Esophagus (tissue), 2 donors: ENCODE measurements at regions not wholly inside any gene's neighbourhood (a gene's known extent, or its start where the extent isn't known, plus 50 kb on each side); places are given as distances from the start of the nearest gene placed in this dataset.
"Not testable (repeated sequence)": the region's sequence is repeated elsewhere in the genome, so short reads cannot be mapped to it uniquely, and the experiment has no call there.

Experiments used
- H3K27ac ChIP-seq, 2 donors: one replicate each; pipeline ENCODE4 v1.5.1; 2013; ENCODE audit warnings: low read depth in 2 of 2, mild to moderate bottlenecking in 2 of 2, inconsistent platforms in 1 of 2, low read length in 1 of 2, moderate library complexity in 1 of 2
- H3K27me3 ChIP-seq, 2 donors: one replicate each; pipeline ENCODE4 v1.6.1; 2013; ENCODE audit warnings: low read length in 2 of 2, control low read depth in 1 of 2, mild to moderate bottlenecking in 1 of 2; ENCODE audit not compliant: insufficient read depth in 2 of 2, control insufficient read depth in 1 of 2
- H3K36me3 ChIP-seq, 2 donors: one replicate each; pipeline ENCODE4 v1.6.1; 2013; ENCODE audit warnings: low read length in 1 of 2; ENCODE audit not compliant: control insufficient read depth in 2 of 2, insufficient read depth in 2 of 2
- H3K4me1 ChIP-seq, 2 donors: one replicate each; pipeline ENCODE4 v1.6.1; 2013; ENCODE audit warnings: low read length in 1 of 2; ENCODE audit not compliant: control insufficient read depth in 2 of 2, insufficient read depth in 2 of 2
- H3K4me3 ChIP-seq, 2 donors: one replicate each; pipeline ENCODE4 v1.5.1; 2013; ENCODE audit warnings: low read length in 2 of 2, mild to moderate bottlenecking in 2 of 2, low read depth in 1 of 2, moderate library complexity in 1 of 2
- H3K9me3 ChIP-seq, 2 donors: one replicate each; pipeline ENCODE4 v1.6.1; 2013; ENCODE audit warnings: mild to moderate bottlenecking in 2 of 2, low read depth in 1 of 2, low read length in 1 of 2, moderate library complexity in 1 of 2; ENCODE audit not compliant: control insufficient read depth in 2 of 2, insufficient read depth in 1 of 2
- WGBS, 2 donors: extraction: QIAGEN DNeasy Blood & Tissue Kit; methylation state at CpG; one replicate each; pipeline ENCODE4 v1.1.7; 2013; 5-methylcytosine and 5-hydroxymethylcytosine counted together
- donor health status: healthy with polysubstance abuse.
- donor health status: Bipolar disorder and iron deficiency.

DNA sequence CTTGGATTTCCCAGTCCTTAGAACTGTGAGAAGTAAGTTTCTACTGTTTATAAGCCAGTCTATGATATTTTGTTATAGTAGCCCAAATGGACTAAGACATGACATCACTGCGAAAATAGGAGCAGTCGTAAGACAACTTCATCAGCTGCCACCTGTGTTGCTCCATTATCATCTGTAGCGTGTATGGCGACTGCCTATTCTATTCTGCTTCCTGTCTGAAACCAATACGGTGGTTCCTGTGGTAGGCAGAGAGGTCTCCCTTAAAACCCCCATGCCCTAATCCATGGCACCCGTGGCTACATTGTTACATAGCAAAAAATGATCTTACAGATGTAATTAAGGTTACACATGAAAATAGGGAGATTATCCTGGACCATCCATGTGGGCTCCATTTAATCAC is 105.4 kb upstream of the FAT1 start:
- no peaks in the 10 kb centered on the region for H3K27me3 ChIP-seq
- no peak overlapping the region for H3K4me3 ChIP-seq
- H3K4me1 ChIP-seq, result no peaks in the 10 kb centered on the region
- H3K36me3 ChIP-seq, result no peaks in the 10 kb centered on the region
- WGBS, 2 donors, result 88 to 91% methylated on average over 6 of the region's 6 CpGs
- no peaks in the 10 kb centered on the region for H3K9me3 ChIP-seq
- H3K27ac ChIP-seq, result no peak overlapping the region

DNA sequence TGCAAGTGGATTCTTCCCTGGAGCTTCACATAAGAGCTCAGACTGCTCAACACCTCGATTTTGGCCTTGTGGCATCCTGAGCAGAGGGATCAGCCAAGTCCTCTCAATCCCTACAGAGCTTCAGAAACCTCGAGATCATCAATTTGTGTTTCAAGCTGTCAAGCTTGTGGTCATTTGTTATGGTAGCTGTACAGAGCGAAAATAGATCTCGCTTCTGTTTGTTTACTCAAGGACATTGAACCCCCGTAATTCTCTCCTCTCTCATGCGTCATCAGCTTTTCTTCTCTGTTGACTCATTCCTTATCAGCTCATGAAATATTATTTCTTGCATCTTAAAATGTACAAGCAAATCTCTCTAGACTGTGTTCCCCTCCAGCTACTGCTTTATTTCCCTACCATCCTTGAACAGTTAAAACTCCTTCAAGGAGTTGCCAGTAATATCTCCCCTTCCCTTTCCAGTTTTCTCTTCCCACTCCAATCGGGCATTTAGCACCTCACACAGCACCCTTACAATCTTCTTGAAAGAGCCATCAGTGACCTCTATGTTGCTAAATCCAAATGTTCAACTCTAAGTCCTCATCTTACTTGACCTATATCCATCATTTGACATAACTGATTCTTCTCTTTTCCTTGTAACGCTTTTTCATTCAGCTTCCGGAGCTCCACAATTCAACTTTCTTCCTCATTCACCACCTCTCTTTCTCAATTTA is 106.2 kb upstream of the FAT1 start:
- H3K4me1 ChIP-seq, result no peaks in the 10 kb centered on the region
- no peak overlapping the region for H3K27ac ChIP-seq
- H3K9me3 ChIP-seq, result no peaks in the 10 kb centered on the region
- H3K36me3 ChIP-seq, result no peaks in the 10 kb centered on the region
- no peaks in the 10 kb centered on the region for H3K27me3 ChIP-seq
- 50 to 67% methylated on average over 9 of the region's 9 CpGs for WGBS, 2 donors
- H3K4me3 ChIP-seq, result no peak overlapping the region

DNA sequence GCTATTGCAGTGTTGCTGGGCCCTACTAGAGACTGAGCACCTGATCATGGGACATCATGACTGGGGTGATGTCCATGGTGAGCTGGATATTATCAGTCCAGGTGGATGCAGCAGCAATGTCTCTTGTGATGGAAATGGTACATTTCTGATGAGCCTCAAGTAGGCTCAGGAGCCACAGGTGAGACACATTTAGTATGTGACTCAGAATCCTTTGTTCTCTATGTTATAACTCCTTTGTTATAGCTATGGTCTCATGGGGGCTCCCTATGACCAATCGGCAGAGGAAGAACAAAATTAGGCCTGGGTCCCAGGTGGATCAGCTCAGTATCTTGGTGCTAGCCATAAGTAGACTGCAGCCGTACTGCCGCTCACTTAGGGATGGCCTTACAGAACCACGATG is 107.9 kb upstream of the FAT1 start:
- Histone ChIP-seq H3K4me3 (no peak overlapping the region), H3K9me3 (no peaks in the 10 kb centered on the region), H3K36me3 (no peaks in the 10 kb centered on the region), H3K27me3 (no peaks in the 10 kb centered on the region), H3K4me1 (no peaks in the 10 kb centered on the region), H3K27ac (no peak overlapping the region)
- WGBS, 2 donors, result 81 to 84% methylated on average over 4 of the region's 4 CpGs

DNA sequence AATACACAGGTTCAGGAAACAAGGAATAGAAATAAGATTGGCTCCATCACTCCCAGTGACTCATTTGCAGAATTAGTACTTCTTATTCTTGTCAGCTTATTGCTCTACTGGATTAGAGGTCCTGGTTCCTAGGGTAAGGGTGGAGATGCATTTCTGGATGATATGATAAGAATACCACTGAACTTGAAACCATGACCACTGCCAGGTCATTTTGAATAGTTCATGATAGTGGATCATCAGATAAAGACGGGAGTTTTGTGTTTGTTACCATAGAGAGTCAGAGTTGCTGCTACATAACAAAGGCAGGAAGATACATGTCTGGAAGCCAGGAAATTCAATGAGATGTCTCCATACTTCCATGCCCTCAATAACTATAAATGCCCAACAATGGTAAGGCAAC is 109.2 kb upstream of the FAT1 start:
- no peak overlapping the region for H3K4me3 ChIP-seq
- H3K27me3 ChIP-seq, result no peaks in the 10 kb centered on the region
- 29 to 30% methylated on average over 1 of the region's 1 CpG for WGBS, 2 donors
- no peak overlapping the region for H3K27ac ChIP-seq
- no peaks in the 10 kb centered on the region for H3K9me3 ChIP-seq
- H3K36me3 ChIP-seq, result no peaks in the 10 kb centered on the region
- no peaks in the 10 kb centered on the region for H3K4me1 ChIP-seq

DNA sequence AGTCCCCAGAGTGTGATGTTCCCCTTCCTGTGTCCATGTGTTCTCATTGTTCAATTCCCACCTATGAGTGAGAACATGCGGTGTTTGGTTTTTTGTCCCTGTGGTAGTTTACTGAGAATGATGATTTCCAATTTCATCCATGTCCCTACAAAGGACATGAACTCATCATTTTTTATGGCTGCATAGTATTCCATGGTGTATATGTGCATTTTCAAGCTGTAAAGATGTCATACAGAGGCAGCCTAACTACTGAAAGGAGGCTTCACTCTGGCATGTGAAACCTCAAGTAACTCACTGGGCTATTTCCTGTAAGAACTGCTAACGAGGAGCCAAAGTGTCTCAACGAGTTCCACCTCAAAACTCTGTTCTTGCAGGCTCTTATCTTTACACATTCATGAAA is 113.8 kb upstream of the FAT1 start:
- not testable (repeated sequence) for H3K4me3 ChIP-seq, H3K27me3 ChIP-seq, H3K4me1 ChIP-seq, H3K9me3 ChIP-seq, H3K27ac ChIP-seq, H3K36me3 ChIP-seq
- 92 to 94% methylated on average over 3 of the region's 3 CpGs for WGBS, 2 donors

DNA sequence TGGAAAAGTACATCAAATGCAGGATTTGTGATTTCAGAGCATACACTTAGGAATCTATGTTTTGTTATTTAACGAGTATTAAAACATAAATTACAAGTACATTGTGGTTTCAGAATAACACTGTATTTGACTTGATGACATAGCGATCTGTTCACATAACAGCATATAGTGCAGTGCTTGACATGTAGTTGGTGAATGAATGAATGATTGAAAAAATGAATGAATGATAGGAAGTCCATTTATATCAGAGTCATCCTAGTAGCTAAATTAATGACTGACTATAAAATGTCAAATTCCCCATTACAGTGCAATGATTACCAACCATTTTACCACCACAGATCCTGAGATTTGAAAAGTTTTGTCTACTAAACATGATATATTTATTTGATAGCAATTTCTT is 114.6 kb upstream of the FAT1 start:
- no peaks in the 10 kb centered on the region for H3K27me3 ChIP-seq
- 95 to 99% methylated on average over 2 of the region's 2 CpGs for WGBS, 2 donors
- H3K9me3 ChIP-seq, result peaks cover 0 to 3% of the 10 kb centered on the region in 2 donors
- H3K27ac ChIP-seq, result no peak overlapping the region
- H3K4me1 ChIP-seq, result no peaks in the 10 kb centered on the region
- no peaks in the 10 kb centered on the region for H3K36me3 ChIP-seq
- H3K4me3 ChIP-seq, result no peak overlapping the region

DNA sequence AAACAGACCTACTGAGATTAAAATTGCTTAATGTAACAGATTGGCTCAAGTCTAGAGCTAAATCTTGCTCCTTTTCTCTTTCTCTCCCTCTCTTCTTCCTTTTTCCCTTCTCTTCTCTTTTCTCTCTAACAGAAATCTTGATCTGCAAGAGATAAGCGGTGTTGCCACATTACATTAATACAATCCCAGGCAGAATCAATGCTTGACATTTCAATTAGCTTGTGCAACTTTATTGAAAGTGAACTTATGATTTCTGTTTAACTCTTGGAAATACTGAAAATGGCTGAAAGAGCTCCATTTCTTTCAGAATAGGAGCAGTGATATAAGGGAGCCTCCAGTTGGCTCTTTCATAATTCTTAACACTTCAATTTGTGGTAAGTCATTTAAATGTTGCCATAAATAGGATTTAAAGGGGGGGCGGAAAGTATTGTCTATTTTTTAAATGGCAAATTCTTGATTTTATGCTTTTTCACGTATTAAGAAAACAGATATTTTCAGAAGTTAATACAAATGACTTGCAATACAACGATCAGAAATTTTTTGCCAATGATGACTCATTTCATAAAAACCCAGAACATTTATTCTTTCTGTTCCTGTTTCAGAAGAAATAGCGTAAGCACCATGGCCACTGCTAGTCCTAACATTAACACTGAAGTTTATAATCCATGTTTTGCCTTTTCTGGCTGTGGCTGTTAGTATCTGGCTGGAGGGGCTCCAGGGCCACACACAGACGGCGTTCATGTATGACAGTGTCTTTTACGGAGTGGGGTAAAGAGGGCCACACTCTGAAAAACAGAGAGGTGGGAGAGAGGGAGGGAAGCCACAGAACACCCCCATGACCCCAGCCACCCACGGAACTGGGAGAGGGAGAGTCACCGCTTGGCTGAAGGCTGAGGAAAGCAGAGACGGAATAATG is 115.7 kb upstream of the FAT1 start:
- H3K27me3 ChIP-seq, result no peaks in the 10 kb centered on the region
- H3K27ac ChIP-seq, result peak overlapping the region; percentile 36 to 85
- peak overlapping the region in 1 of 2 donors; percentile 19 for H3K4me3 ChIP-seq
- H3K4me1 ChIP-seq, result no peaks in the 10 kb centered on the region
- WGBS, 2 donors, result 36 to 55% methylated on average over 11 of the region's 11 CpGs
- H3K9me3 ChIP-seq, result peaks cover 0 to 3% of the 10 kb centered on the region in 2 donors
- H3K36me3 ChIP-seq, result no peaks in the 10 kb centered on the region

DNA sequence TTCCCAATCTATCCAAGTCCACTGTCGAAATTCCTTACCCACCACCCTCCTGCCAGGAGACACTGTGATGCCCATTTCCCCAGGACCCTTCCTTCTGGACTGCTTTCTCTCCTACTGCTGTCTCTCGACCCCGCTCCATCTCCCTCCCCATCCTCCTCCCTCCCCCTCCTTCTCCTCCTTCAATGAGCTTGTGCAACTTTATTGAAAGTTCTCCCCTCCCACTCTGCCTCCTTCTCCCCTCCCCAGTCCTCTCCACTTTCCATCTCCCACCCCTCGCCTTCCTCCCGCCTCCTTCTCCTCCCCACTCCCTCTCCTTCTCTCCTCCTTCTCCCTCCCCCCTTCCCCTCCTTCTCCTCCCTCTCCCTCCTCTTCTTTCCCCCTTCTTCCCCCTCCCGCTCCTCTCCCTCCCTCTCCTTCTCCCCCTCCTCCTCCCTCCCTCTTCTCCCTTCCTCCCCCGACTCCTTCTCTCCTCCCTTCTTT is 116.6 kb upstream of the FAT1 start:
- Histone ChIP-seq H3K4me3 (peak overlapping the region in 1 of 2 donors; percentile 1), H3K4me1 (peaks cover 0 to 1% of the 10 kb centered on the region in 2 donors), H3K36me3 (no peaks in the 10 kb centered on the region), H3K9me3 (peaks cover 0 to 3% of the 10 kb centered on the region in 2 donors), H3K27me3 (no peaks in the 10 kb centered on the region), H3K27ac (peak overlapping the region; percentile 36 to 64)
- WGBS, 2 donors, result 70% methylated on average over 6 to 7 of the region's 7 CpGs

DNA sequence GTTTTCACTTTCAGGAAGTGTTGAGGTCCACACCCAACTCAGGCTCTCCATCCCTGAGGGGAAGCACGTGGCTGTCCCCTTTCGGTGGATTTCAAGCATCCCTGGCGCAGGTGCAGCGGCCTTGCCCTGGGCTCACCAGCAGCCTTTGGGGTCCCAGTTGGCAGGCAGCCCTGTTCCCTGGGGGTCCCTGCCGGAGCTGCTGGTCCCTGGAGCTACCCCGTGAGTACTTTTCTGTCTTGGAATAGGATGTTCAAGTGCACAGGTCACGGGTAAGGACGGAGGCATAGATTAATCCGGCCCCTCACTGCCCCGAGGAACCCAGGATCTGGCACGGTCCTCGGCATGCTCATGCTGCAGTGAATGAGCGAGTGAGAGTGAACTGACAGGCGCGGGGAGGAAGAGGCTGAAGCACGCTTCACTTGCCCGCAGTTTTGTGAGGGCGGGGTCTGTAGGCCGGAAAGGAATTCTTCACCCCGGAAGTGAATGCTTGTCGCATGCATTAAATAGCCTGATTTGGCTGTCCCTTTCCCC is 117.2 kb upstream of the FAT1 start:
- peaks cover 0 to 3% of the 10 kb centered on the region in 2 donors for H3K4me1 ChIP-seq
- peaks cover 0 to 3% of the 10 kb centered on the region in 2 donors for H3K9me3 ChIP-seq
- peak overlapping the region; percentile 17 to 21 for H3K4me3 ChIP-seq
- 76 to 77% methylated on average over 21 of the region's 21 CpGs for WGBS, 2 donors
- no peaks in the 10 kb centered on the region for H3K27me3 ChIP-seq
- H3K27ac ChIP-seq, result peak overlapping the region in 1 of 2 donors; percentile 47
- no peaks in the 10 kb centered on the region for H3K36me3 ChIP-seq
